AG10803 (cell line): ENCODE measurements at regions not wholly inside any gene's neighbourhood (a gene's known extent, or its start where the extent isn't known, plus 50 kb on each side); places are given as distances from the start of the nearest gene placed in this dataset.

Source experiments
- DNase-seq: peaks from one replicate; pipeline ENCODE4 v3.0.0; 2010; ENCODE audit warnings: low read depth
- H3K4me3 ChIP-seq: 2 replicates; pipeline ENCODE4 v1.5.1; 2011; ENCODE audit warnings: mild to moderate bottlenecking, low read length, control low read depth
- TF ChIP-seq, protein P1 (sequence below): conservative IDR thresholded peaks from 2 replicates; pipeline ENCODE4 v1.5.1; 2011; ENCODE audit warnings: mild to moderate bottlenecking, low read length, control low read depth, inconsistent platforms

DNA sequence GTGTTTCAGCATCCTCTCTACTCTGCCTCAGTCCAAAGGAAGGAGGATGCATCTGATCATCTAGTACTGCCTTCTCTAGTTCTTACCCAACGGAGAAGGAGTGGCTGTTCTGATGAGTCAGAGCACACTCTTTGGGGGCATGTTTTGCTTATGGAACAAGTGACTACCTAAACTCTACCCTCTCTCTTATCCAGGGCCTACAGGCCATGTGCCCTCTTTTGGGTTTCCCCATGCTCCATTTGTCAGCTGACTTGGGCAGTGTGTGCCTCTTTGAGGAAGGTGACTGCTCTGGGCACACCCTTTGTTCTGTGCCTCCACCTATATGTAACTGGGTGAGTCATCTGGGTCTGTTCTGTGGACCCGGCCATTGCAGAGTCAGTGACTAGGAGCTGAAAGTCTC is 89.6 kb upstream of the BNC2 start:
- TF ChIP-seq, protein P1, sequence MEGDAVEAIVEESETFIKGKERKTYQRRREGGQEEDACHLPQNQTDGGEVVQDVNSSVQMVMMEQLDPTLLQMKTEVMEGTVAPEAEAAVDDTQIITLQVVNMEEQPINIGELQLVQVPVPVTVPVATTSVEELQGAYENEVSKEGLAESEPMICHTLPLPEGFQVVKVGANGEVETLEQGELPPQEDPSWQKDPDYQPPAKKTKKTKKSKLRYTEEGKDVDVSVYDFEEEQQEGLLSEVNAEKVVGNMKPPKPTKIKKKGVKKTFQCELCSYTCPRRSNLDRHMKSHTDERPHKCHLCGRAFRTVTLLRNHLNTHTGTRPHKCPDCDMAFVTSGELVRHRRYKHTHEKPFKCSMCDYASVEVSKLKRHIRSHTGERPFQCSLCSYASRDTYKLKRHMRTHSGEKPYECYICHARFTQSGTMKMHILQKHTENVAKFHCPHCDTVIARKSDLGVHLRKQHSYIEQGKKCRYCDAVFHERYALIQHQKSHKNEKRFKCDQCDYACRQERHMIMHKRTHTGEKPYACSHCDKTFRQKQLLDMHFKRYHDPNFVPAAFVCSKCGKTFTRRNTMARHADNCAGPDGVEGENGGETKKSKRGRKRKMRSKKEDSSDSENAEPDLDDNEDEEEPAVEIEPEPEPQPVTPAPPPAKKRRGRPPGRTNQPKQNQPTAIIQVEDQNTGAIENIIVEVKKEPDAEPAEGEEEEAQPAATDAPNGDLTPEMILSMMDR: no peak
- no peak for DNase-seq
- H3K4me3 ChIP-seq: no peak overlapping the region

DNA sequence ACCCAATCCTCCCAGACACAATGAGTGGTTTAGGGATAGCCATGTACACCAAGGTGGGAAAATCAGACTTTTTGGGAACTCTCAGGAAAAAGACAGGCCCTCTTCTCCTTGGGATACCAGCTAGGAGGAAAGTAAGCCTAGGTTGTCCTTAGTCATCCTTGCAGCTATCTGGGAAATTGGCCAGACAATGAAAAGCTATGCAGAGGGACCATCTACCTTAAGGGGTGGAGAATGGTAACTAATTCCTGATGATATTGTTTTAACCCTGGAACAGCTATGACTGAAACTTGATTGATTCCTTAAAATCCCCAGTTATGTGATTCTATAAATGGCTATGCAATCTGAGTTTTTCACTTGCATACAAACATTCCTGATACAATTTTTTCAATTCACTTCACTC is 88.9 kb upstream of the BNC2 start:
- no peak for DNase-seq
- TF ChIP-seq, protein P1: no peak
- H3K4me3 ChIP-seq: no peak overlapping the region

DNA sequence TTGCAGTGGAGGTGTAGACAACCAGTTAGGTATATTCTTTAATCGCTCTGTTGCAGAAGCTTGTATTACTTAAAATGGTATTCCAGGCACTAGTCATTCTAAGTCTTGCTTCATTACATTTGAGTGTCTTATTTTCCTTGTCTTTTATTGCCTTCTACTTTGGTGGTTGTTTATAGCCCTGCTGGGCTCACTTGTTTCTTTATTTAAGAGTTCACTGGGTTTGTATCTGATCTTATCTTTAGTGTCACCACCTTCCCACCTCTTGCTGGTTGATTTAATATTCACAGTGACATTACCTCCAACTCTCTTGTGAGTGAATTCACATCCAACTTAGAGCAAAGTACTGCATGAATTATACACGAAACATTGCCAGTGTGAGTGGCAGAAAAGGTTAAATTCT is 83.6 kb upstream of the BNC2 start:
- TF ChIP-seq, protein P1: no peak
- no peak for DNase-seq

DNA sequence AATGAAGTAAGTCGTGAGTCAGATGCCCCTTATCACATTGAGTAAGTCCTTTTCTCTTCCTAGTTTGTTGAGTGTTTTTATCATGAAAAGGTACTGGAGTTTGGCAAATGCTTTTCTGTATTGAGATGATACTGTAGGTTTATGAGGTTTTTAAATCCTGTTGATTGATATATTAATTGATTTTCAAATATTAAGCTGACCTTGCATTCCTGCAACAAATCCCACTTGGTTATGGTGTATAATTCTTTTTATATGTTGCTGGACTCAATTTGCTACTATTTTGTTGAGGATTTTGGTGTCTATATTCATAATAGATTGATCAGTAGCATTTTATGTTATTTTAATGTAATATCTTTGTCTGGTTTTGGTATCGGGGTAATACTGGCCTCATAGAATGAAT is 81.0 kb upstream of the BNC2 start:
- DNase-seq: no peak
- no peak overlapping the region for H3K4me3 ChIP-seq
- TF ChIP-seq, protein P1: no peak

More for the DNA sequence above, 83.6 kb upstream of the BNC2 start:
- H3K4me3 ChIP-seq: no peak overlapping the region

DNA sequence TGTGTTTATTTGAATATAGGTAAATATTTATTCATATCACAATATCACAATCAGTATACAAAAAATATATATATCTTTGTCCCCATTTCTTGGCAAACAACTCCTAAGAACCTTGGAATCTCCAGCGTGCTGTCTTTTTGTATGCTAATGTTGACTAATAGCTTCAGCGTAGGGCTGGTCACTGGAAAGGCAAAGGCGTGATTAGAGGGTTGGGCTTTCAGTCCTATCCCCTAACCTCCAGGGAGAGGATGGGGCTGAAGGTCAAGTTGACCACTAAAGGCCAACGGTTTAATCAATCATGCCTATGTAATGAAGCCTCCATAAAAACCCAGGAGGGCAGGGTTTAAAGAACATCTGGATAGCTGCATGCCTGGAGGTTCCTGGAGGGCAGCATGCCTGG is 79.6 kb upstream of the BNC2 start:
- TF ChIP-seq, protein P1: no peak
- H3K4me3 ChIP-seq: no peak overlapping the region
- DNase-seq: no peak

DNA sequence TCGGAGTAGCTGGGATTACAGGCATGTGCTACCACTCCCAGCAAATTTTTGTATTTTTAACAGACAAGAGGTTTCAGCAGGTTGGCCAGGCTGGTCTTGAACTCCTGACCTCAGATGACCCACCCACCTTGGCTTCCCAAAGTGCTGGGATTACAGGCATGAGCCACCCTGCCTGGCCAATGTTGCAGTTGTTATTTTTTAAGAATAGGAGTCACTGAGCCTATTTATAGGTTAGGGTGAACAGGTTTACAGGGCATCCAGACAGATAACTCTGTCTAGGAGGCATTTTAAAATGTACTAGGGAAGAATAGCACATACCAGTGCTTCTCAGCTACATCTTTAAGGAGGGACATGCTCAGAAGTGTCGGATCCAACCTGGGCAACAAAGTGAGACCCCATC is 60.1 kb upstream of the BNC2 start:
- TF ChIP-seq, protein P1: no peak
- DNase-seq: no peak
- H3K4me3 ChIP-seq: no peak overlapping the region

DNA sequence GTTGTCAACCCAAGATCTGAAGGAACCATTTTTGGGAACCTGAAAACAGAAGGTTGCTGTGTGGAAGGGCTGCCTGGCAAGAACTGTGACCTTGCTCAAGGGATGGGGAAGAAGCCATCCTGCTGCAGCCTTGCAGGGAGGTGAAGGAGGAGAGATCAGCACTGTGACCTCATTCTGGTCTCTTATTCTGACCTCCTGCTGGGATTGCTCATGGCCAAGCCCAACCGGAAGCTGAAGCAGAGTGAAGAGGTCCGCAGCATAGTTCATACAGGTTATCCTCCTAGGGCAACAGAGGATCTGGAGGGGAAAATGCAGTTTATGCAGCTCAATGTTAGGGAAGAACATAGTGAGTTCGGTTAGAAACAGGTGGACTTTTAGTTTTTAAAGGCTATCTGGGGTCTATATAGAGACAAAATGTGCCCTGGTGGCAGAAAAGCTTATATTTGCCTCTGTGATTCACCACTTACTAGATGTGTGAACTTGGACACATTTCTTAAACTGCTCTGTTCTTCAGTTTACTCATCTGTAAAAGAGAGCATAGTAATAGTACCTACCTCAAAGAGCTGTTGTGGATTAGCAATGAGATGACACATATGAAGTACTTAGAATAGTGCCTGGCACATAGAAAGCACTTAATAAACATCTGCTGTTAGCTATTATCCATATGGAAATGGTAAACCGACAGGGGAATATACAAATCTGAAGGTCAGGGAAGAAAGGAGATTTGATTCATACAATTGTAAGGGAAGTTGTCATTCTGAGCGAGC is 57.9 kb upstream of the BNC2 start:
- no peak for DNase-seq
- TF ChIP-seq, protein P1: no peak
- H3K4me3 ChIP-seq: no peak overlapping the region
